GM13976 (cell line): ENCODE measurements at regions not wholly inside any gene's neighbourhood (a gene's known extent, or its start where the extent isn't known, plus 50 kb on each side); places are given as distances from the start of the nearest gene placed in this dataset.

Source experiments
- DNase-seq: peaks from one replicate; pipeline ENCODE4 v3.0.0; 2012; ENCODE audit warnings: low spot score
- CTCF ChIP-seq: IDR thresholded peaks from 2 replicates; pipeline ENCODE4 v1.5.1; 2012; ENCODE audit warnings: borderline replicate concordance, mild to moderate bottlenecking; ENCODE audit not compliant: insufficient read depth; ENCODE audit errors: extremely low read depth, missing control alignments, control extremely low read depth
- in situ Hi-C: fragments of 300-500 bp; cut with MboI; formaldehyde crosslinking; loops from one replicate; pipeline ENCODE4 v1.12.0; 2022; ENCODE audit warnings: low sequenced_read_pairs, mixed read lengths, inconsistent platforms; ENCODE audit not compliant: unreplicated experiment

GRCh38 chr6:43966374-43966658 lies 160.9 kb downstream of the MRPL14 start:
- DNase-seq, result no peak
- in situ Hi-C loops, result no loop called here
- TF ChIP-seq CTCF, result no peak

- in situ Hi-C loops, result no loop called here
Observed at GRCh38 chr6:43965628-43966373, 161.5 kb downstream of the MRPL14 start.

GRCh38 chr6:43964659-43965570 lies 162.3 kb downstream of the MRPL14 start:
- in situ Hi-C loops, result no loop called here
- DNase-seq, result no peak
- no peak for TF ChIP-seq CTCF

More at GRCh38 chr6:43965628-43966373, 161.5 kb downstream of the MRPL14 start:
- TF ChIP-seq CTCF, result no peak
- DNase-seq, result no peak

GRCh38 chr6:43963877-43964658 lies 163.2 kb downstream of the MRPL14 start:
- no peak for TF ChIP-seq CTCF
- in situ Hi-C loops, result no loop called here
- DNase-seq, result no peak

- in situ Hi-C loops, result no loop called here
- no peak for DNase-seq
- TF ChIP-seq CTCF, result no peak
Observed at GRCh38 chr6:43963203-43963602, 164.0 kb downstream of the MRPL14 start.

- in situ Hi-C loops, result no loop called here
- TF ChIP-seq CTCF, result no peak
- no peak for DNase-seq
Observed at GRCh38 chr6:43962458-43962857, 164.8 kb downstream of the MRPL14 start.
